MM.1S (cell line): ENCODE measurements at regions not wholly inside any gene's neighbourhood (a gene's known extent, or its start where the extent isn't known, plus 50 kb on each side); places are given as distances from the start of the nearest gene placed in this dataset.

Source experiments
- CTCF ChIP-seq: fragments of 300-600 bp; sonication (generic); IDR thresholded peaks from 2 replicates; pipeline ENCODE4 v1.5.1; 2016; ENCODE audit warnings: antibody characterized with exemption, low read length, mixed read lengths
- EZH2phosphoT487 ChIP-seq: fragments of 300-600 bp; sonication (generic); IDR thresholded peaks from 2 replicates; pipeline ENCODE4 v1.6.1; 2018; ENCODE audit warnings: antibody characterized with exemption, low read length

- TF ChIP-seq EZH2phosphoT487 (no peak), CTCF (no peak)
Observed at GRCh38 chr11:69887330-69887729, 68.1 kb upstream of the FGF3 start.
